ENCODE measurements at regions not wholly inside any gene's neighbourhood (a gene's known extent, or its start where the extent isn't known, plus 50 kb on each side); places are given as distances from the start of the nearest gene placed in this dataset.

DNA sequence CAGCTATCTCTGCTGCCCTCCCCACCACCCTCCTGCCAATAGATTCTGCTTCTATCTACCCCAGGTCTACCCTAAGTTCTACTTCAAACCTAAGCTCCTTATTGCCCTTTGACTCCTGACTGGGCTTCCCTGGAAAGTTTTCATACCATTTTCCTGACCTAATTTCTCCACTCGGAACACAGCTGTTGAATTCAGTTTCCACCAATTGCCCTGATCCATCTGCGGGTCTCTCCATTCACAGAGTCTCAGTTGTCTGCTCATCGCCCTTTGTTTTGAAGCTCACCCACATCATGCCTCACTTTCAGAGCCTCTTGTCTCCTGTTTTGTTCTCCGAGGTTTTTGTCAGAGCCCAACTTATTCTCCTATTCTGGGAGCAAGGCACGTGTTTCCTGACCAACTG, 56.8 kb upstream of the ABI3BP start:
- Histone ChIP-seq H4K20me1 (ENCODE audit: insufficient read depth, low read length) (no peaks in the 10 kb centered on the region), H3K9me3 (ENCODE audit: insufficient read depth, low read length) (no peaks in the 10 kb centered on the region), H3K4me2 (ENCODE audit: low read length) (no peak overlapping the region), H2AFZ (ENCODE audit: low read depth, low read length) (no peak overlapping the region), H3K79me2 (ENCODE audit: low read length) (no peaks in the 10 kb centered on the region), H3K27me3 (ENCODE audit: low read depth, low read length) (no peaks in the 10 kb centered on the region), H3K4me3 (ENCODE audit: low read length) (no peak overlapping the region), H3K4me1 (ENCODE audit: low read length) (no peaks in the 10 kb centered on the region), H3K9ac (ENCODE audit: low read length) (no peak overlapping the region), H3K36me3 (replicated peaks; ENCODE audit: low read depth, low read length) (no peaks in the 10 kb centered on the region), H3K27ac (ENCODE audit: low read length) (no peak overlapping the region)
- no peak for TF ChIP-seq EZH2phosphoT487 (IDR thresholded peaks at IDR 0.05; ENCODE audit: low read depth)
- TF ChIP-seq, protein P1, sequence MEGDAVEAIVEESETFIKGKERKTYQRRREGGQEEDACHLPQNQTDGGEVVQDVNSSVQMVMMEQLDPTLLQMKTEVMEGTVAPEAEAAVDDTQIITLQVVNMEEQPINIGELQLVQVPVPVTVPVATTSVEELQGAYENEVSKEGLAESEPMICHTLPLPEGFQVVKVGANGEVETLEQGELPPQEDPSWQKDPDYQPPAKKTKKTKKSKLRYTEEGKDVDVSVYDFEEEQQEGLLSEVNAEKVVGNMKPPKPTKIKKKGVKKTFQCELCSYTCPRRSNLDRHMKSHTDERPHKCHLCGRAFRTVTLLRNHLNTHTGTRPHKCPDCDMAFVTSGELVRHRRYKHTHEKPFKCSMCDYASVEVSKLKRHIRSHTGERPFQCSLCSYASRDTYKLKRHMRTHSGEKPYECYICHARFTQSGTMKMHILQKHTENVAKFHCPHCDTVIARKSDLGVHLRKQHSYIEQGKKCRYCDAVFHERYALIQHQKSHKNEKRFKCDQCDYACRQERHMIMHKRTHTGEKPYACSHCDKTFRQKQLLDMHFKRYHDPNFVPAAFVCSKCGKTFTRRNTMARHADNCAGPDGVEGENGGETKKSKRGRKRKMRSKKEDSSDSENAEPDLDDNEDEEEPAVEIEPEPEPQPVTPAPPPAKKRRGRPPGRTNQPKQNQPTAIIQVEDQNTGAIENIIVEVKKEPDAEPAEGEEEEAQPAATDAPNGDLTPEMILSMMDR (IDR thresholded peaks at IDR 0.05; ENCODE audit: low read depth, low read length), result no peak

DNA sequence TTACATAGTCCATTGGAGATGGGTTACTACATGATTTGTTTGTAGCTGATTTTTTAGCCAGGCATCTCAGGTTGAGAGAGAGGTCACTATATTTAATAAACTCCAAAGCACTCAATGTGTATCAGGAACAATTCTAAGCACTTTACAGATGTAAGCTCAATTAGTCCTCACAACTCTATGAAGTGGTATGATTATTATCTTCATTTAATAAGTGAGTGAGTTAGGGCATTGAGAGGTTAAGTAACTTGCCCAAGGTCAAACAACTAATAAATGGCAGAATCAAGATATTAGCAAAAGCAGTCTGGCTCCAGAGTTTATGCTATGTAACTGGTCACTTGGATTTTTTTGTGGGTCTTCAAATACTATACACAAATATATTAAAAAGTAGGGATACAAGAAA, 56.3 kb upstream of the ABI3BP start:
- Histone ChIP-seq H3K9ac (ENCODE audit: low read length) (no peak overlapping the region), H3K27me3 (ENCODE audit: low read depth, low read length) (no peaks in the 10 kb centered on the region), H3K9me3 (ENCODE audit: insufficient read depth, low read length) (no peaks in the 10 kb centered on the region), H3K4me1 (ENCODE audit: low read length) (no peaks in the 10 kb centered on the region), H3K79me2 (ENCODE audit: low read length) (no peaks in the 10 kb centered on the region), H3K4me3 (ENCODE audit: low read length) (no peak overlapping the region), H4K20me1 (ENCODE audit: insufficient read depth, low read length) (no peaks in the 10 kb centered on the region), H2AFZ (ENCODE audit: low read depth, low read length) (no peak overlapping the region), H3K27ac (ENCODE audit: low read length) (no peak overlapping the region), H3K4me2 (ENCODE audit: low read length) (no peak overlapping the region), H3K36me3 (replicated peaks; ENCODE audit: low read depth, low read length) (no peaks in the 10 kb centered on the region)
- no peak for TF ChIP-seq EZH2phosphoT487 (IDR thresholded peaks at IDR 0.05; ENCODE audit: low read depth)
- TF ChIP-seq, protein P1 (IDR thresholded peaks at IDR 0.05; ENCODE audit: low read depth, low read length), result no peak

DNA sequence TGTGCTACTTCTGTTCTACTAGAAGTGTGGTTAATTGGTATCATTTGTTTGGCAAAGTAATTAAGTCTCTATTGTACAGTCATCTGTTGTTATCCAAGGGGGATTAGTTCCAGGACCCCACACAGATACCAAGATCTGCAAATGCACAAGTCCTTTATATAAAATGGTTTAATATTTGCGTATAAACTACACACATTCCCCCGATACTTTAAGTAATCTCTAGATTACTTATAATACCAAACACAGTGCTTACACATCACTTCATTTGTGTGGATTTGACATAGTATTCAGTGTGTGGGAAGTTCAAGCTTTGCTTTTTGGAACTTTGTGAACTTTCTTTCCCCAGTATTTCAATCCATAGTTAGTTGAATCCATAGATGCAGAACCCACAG, 50.5 kb upstream of the ABI3BP start:
- Histone ChIP-seq H4K20me1 (ENCODE audit: insufficient read depth, low read length) (no peaks in the 10 kb centered on the region), H3K27me3 (ENCODE audit: low read depth, low read length) (no peaks in the 10 kb centered on the region), H3K79me2 (ENCODE audit: low read length) (no peaks in the 10 kb centered on the region), H3K27ac (ENCODE audit: low read length) (no peak overlapping the region), H3K36me3 (replicated peaks; ENCODE audit: low read depth, low read length) (no peaks in the 10 kb centered on the region), H3K4me3 (ENCODE audit: low read length) (no peak overlapping the region), H3K4me1 (ENCODE audit: low read length) (no peaks in the 10 kb centered on the region), H3K9me3 (ENCODE audit: insufficient read depth, low read length) (no peaks in the 10 kb centered on the region), H2AFZ (ENCODE audit: low read depth, low read length) (no peak overlapping the region), H3K4me2 (ENCODE audit: low read length) (no peak overlapping the region), H3K9ac (ENCODE audit: low read length) (no peak overlapping the region)
- TF ChIP-seq, protein P1 (IDR thresholded peaks at IDR 0.05; ENCODE audit: low read depth, low read length), result no peak
- TF ChIP-seq EZH2phosphoT487 (IDR thresholded peaks at IDR 0.05; ENCODE audit: low read depth), result no peak

DNA sequence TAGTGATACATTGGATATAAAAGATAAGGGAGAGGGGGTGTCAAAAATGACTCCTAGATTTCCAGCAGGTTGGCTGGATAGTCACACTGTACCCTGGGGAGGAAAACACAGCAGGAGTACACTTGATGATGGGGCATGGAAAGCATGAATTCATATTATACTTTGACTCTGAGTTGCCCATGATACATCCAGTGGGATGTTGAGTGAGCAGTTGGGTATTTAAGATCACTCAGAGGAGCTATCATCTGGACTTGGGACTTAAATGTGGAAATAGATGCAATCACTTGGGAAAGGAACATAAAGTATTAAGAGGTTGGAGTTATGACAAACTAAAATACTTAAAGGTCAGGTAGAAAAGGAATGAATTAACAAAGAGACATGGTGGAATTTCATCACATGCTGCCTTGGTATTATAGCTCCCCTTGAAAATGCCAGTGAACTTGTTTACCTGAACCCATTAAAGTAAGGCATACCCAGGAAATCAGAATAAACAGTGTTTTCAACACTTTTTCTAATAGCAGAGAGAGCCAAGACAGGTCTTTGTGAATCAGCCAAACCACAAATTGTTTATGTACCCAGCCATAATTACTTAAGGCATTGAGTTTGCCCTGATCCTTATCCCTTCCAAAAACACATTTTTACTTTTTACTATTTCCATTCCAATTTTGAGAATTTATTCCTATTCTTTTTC, 49.9 kb upstream of the ABI3BP start:
- no peak overlapping the region for H3K27ac ChIP-seq (ENCODE audit: low read length)

More for the DNA sequence above, 49.9 kb upstream of the ABI3BP start:
- H3K9me3 ChIP-seq (ENCODE audit: insufficient read depth, low read length), result no peaks in the 10 kb centered on the region
- no peak overlapping the region for H2AFZ ChIP-seq (ENCODE audit: low read depth, low read length)
- no peak for TF ChIP-seq EZH2phosphoT487 (IDR thresholded peaks at IDR 0.05; ENCODE audit: low read depth)
- TF ChIP-seq, protein P1 (IDR thresholded peaks at IDR 0.05; ENCODE audit: low read depth, low read length), result no peak
- no peak overlapping the region for H3K4me2 ChIP-seq (ENCODE audit: low read length)
- H3K27me3 ChIP-seq (ENCODE audit: low read depth, low read length), result no peaks in the 10 kb centered on the region
- H4K20me1 ChIP-seq (ENCODE audit: insufficient read depth, low read length), result no peaks in the 10 kb centered on the region
- no peaks in the 10 kb centered on the region for H3K79me2 ChIP-seq (ENCODE audit: low read length)
- no peak overlapping the region for H3K9ac ChIP-seq (ENCODE audit: low read length)
- H3K4me1 ChIP-seq (ENCODE audit: low read length), result no peaks in the 10 kb centered on the region
- H3K4me3 ChIP-seq (ENCODE audit: low read length), result no peak overlapping the region
- H3K36me3 ChIP-seq (replicated peaks; ENCODE audit: low read depth, low read length), result no peaks in the 10 kb centered on the region

Data from OCI-LY3 (cell line).